WTC11 (cell line): ENCODE measurements at regions not wholly inside any gene's neighbourhood (a gene's known extent, or its start where the extent isn't known, plus 50 kb on each side); places are given as distances from the start of the nearest gene placed in this dataset.

Source experiments
- CBFB ChIP-seq: sonication (generic); formaldehyde crosslinking; IDR thresholded peaks from 2 replicates; pipeline ENCODE4 v1.8.1; 2022; ENCODE audit warnings: mild to moderate bottlenecking, low read depth, missing genetic modification reagents
- ESRRA ChIP-seq: sonication (generic); formaldehyde crosslinking; IDR thresholded peaks from 2 replicates; pipeline ENCODE4 v1.8.1; 2022; ENCODE audit warnings: mild to moderate bottlenecking, missing genetic modification reagents, borderline replicate concordance
- FOXJ3 ChIP-seq: sonication (generic); formaldehyde crosslinking; IDR thresholded peaks from 2 replicates; pipeline ENCODE4 v1.9.0; 2021; ENCODE audit warnings: missing genetic modification reagents, mild to moderate bottlenecking, borderline replicate concordance
- RELA ChIP-seq: sonication (generic); formaldehyde crosslinking; IDR thresholded peaks from 2 replicates; pipeline ENCODE4 v1.8.1; 2022; ENCODE audit warnings: missing genetic modification reagents, mild to moderate bottlenecking, borderline replicate concordance
- TF ChIP-seq, protein P1 (sequence below): fragments of 200-600 bp; IDR thresholded peaks from 2 replicates; pipeline ENCODE4 v1.8.0; 2022; ENCODE audit warnings: antibody characterized with exemption
- TF ChIP-seq, protein P2 (sequence below): sonication (generic); formaldehyde crosslinking; conservative IDR thresholded peaks from 2 replicates; pipeline ENCODE4 v1.8.1; 2022; ENCODE audit warnings: mild to moderate bottlenecking, missing genetic modification reagents
- TF ChIP-seq, protein P3 (sequence below): sonication (generic); formaldehyde crosslinking; IDR thresholded peaks from 2 replicates; pipeline ENCODE4 v1.8.1; 2023; ENCODE audit warnings: mild to moderate bottlenecking, missing genetic modification reagents
- TF ChIP-seq, protein P4 (sequence below): sonication (generic); formaldehyde crosslinking; IDR thresholded peaks from 2 replicates; pipeline ENCODE4 v1.8.0; 2022; ENCODE audit warnings: mild to moderate bottlenecking, missing genetic modification reagents

DNA sequence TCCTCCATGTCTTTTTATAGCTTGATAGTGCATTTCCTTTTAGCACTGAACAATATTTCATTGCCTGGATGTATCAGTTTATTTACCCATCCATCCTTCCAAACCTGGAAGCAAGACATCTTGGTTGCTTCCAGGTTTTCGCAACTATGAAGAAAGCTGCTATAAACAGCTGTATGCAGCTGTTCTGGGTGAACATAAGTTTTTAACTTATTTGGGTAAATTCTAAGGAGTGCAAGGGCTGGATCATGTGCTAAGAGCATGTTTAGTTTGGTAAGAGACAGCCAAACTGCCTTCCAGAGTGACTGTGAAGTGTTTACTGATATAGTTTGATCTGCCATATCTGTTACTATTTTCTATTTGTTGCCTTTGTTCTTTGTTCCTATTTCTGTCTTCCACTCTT, 58.5 kb downstream of the CSF2 start:
- TF ChIP-seq, protein P1, sequence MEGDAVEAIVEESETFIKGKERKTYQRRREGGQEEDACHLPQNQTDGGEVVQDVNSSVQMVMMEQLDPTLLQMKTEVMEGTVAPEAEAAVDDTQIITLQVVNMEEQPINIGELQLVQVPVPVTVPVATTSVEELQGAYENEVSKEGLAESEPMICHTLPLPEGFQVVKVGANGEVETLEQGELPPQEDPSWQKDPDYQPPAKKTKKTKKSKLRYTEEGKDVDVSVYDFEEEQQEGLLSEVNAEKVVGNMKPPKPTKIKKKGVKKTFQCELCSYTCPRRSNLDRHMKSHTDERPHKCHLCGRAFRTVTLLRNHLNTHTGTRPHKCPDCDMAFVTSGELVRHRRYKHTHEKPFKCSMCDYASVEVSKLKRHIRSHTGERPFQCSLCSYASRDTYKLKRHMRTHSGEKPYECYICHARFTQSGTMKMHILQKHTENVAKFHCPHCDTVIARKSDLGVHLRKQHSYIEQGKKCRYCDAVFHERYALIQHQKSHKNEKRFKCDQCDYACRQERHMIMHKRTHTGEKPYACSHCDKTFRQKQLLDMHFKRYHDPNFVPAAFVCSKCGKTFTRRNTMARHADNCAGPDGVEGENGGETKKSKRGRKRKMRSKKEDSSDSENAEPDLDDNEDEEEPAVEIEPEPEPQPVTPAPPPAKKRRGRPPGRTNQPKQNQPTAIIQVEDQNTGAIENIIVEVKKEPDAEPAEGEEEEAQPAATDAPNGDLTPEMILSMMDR = no peak
- TF ChIP-seq, protein P2, sequence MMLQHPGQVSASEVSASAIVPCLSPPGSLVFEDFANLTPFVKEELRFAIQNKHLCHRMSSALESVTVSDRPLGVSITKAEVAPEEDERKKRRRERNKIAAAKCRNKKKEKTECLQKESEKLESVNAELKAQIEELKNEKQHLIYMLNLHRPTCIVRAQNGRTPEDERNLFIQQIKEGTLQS (CRISPR knock-in tag) = no peak
- TF ChIP-seq, protein P3, sequence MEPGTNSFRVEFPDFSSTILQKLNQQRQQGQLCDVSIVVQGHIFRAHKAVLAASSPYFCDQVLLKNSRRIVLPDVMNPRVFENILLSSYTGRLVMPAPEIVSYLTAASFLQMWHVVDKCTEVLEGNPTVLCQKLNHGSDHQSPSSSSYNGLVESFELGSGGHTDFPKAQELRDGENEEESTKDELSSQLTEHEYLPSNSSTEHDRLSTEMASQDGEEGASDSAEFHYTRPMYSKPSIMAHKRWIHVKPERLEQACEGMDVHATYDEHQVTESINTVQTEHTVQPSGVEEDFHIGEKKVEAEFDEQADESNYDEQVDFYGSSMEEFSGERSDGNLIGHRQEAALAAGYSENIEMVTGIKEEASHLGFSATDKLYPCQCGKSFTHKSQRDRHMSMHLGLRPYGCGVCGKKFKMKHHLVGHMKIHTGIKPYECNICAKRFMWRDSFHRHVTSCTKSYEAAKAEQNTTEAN = no peak
- TF ChIP-seq, protein P4, sequence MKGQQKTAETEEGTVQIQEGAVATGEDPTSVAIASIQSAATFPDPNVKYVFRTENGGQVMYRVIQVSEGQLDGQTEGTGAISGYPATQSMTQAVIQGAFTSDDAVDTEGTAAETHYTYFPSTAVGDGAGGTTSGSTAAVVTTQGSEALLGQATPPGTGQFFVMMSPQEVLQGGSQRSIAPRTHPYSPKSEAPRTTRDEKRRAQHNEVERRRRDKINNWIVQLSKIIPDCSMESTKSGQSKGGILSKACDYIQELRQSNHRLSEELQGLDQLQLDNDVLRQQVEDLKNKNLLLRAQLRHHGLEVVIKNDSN (CRISPR knock-in tag) = no peak
- TF ChIP-seq CBFB (CRISPR knock-in tag) = no peak
- TF ChIP-seq RELA (CRISPR knock-in tag) = no peak
- TF ChIP-seq ESRRA (CRISPR knock-in tag) = no peak
- TF ChIP-seq FOXJ3 = no peak
